H1 (cell line): ENCODE measurements at regions not wholly inside any gene's neighbourhood (a gene's known extent, or its start where the extent isn't known, plus 50 kb on each side); places are given as distances from the start of the nearest gene placed in this dataset.

Experiments
- CTCF ChIA-PET: fragments of 300-600 bp; sonication (Branson Sonifier 250); formaldehyde crosslinking; loops from one replicate; lab custom pipeline; 2021; ENCODE audit not compliant: partially characterized antibody; lab: Charles Lee
- POLR2A ChIA-PET: fragments of 300-600 bp; sonication (Branson Sonifier 250); formaldehyde crosslinking; loops from one replicate; lab custom pipeline; 2021; ENCODE audit warnings: inconsistent platforms; ENCODE audit not compliant: partially characterized antibody; lab: Charles Lee
- DNase-seq, 2 experiments: peaks; one replicate each; pipeline versions ENCODE4 v3.0.0 to v3.0.0-alpha.2; 2010 to 2022; ENCODE audit warnings: low spot score in 2 of 2, low read depth in 1 of 2, mixed read lengths in 1 of 2
- FAIRE-seq: peaks from 2 replicates; lab custom pipeline; 2011; peaks lifted over from hg19 to GRCh38; lab: Jason Lieb, UNC
- H2AFZ ChIP-seq: 2 replicates; pipeline ENCODE4 v1.8.1; 2012; ENCODE audit warnings: low read length, inconsistent platforms
- H2AK5ac ChIP-seq: 2 replicates; pipeline ENCODE4 v1.6.1; 2013; ENCODE audit warnings: low read depth, low read length
- H2BK120ac ChIP-seq: replicated peaks from 2 replicates; pipeline ENCODE3; 2013; ENCODE audit warnings: low read depth, low read length, inconsistent platforms
- H2BK12ac ChIP-seq: 2 replicates; pipeline ENCODE4 v1.6.1; 2013; ENCODE audit warnings: low read depth, low read length
- H2BK15ac ChIP-seq: 2 replicates; pipeline ENCODE4 v1.6.1; 2013; ENCODE audit warnings: low read length
- H2BK20ac ChIP-seq: 2 replicates; pipeline ENCODE4 v1.6.1; 2013; ENCODE audit warnings: low read length
- H2BK5ac ChIP-seq: 2 replicates; pipeline ENCODE4 v1.6.1; 2013; ENCODE audit warnings: low read depth, low read length
- H3K14ac ChIP-seq: 2 replicates; pipeline ENCODE4 v1.6.1; 2013; ENCODE audit warnings: inconsistent platforms; ENCODE audit not compliant: insufficient read length
- H3K18ac ChIP-seq: 2 replicates; pipeline ENCODE4 v1.6.1; 2013; ENCODE audit warnings: low read length; ENCODE audit errors: extremely low read depth
- H3K23ac ChIP-seq: 2 replicates; pipeline ENCODE4 v1.6.1; 2013; ENCODE audit warnings: inconsistent platforms; ENCODE audit not compliant: insufficient read length
- H3K23me2 ChIP-seq: 2 replicates; pipeline ENCODE4 v1.6.1; 2013; ENCODE audit warnings: low read depth, low read length
- H3K27ac ChIP-seq: 2 replicates; pipeline ENCODE4 v1.6.1; 2011; ENCODE audit warnings: low read depth, low read length, inconsistent platforms
- H3K27me3 ChIP-seq, 4 experiments: replicated peaks in 1 of 4; 1 replicate in 1 of 4; 2 replicates in 3 of 4; pipeline versions ENCODE4 v1.6.1 to v1.8.1; 2011 to 2013; ENCODE audit warnings: low read length in 3 of 4, mild to moderate bottlenecking in 3 of 4, inconsistent platforms in 2 of 4, mixed read lengths in 2 of 4, moderate library complexity in 1 of 4; ENCODE audit not compliant: control insufficient read depth in 3 of 4, insufficient read depth in 3 of 4; ENCODE audit errors: extremely low read depth in 1 of 4
- H3K36me3 ChIP-seq, 4 experiments: 2 replicates each; pipeline versions ENCODE4 v1.6.1 to v1.8.1; 2011 to 2013; ENCODE audit warnings: mild to moderate bottlenecking in 4 of 4, low read length in 3 of 4, moderate library complexity in 2 of 4, control low read depth in 1 of 4, inconsistent platforms in 1 of 4; ENCODE audit not compliant: insufficient read depth in 4 of 4, control insufficient read depth in 2 of 4
- H3K4ac ChIP-seq: replicated peaks from 2 replicates; pipeline ENCODE3; 2013; ENCODE audit warnings: low read length, low read depth, mixed read lengths, inconsistent platforms; ENCODE audit not compliant: insufficient read length
- H3K4me1 ChIP-seq, 4 experiments: replicated peaks in 1 of 4; 1 replicate in 1 of 4; 2 replicates in 3 of 4; pipeline versions ENCODE4 v1.6.1 to v1.8.1; 2011 to 2013; ENCODE audit warnings: low read length in 3 of 4, inconsistent platforms in 2 of 4, mixed read lengths in 1 of 4; ENCODE audit not compliant: insufficient read depth in 4 of 4, control insufficient read depth in 3 of 4
- H3K4me2 ChIP-seq, 2 experiments: 2 replicates each; pipeline versions ENCODE4 v1.6.1 to v1.8.1; 2011 to 2013; ENCODE audit warnings: low read depth in 2 of 2, low read length in 2 of 2, control low read depth in 1 of 2, inconsistent platforms in 1 of 2, mild to moderate bottlenecking in 1 of 2; ENCODE audit not compliant: insufficient read depth in 1 of 2
- H3K4me3 ChIP-seq, 4 experiments: fragments of 200-600, 300-600 bp in 1 of 4; sonication (generic), shearing (Covaris generic), sonication (Bioruptor Twin) in 1 of 4; 2 replicates each; pipeline versions ENCODE4 v1.5.1 to v1.8.1; 2011 to 2016; ENCODE audit warnings: low read length in 4 of 4, low read depth in 3 of 4, control low read depth in 2 of 4, inconsistent platforms in 2 of 4, mild to moderate bottlenecking in 2 of 4, mixed read lengths in 1 of 4, moderate library complexity in 1 of 4; ENCODE audit not compliant: insufficient read depth in 2 of 4; ENCODE audit errors: extremely low read depth in 1 of 4
- H3K56ac ChIP-seq: replicated peaks from 2 replicates; pipeline ENCODE3; 2013; ENCODE audit warnings: low read depth, mild to moderate bottlenecking, mixed read lengths, low read length, inconsistent platforms; ENCODE audit not compliant: insufficient read length
- H3K79me1 ChIP-seq: 2 replicates; pipeline ENCODE4 v1.6.1; 2013; ENCODE audit warnings: low read depth, low read length, control low read depth
- H3K79me2 ChIP-seq, 2 experiments: 2 replicates each; pipeline versions ENCODE4 v1.6.1 to v1.8.1; 2012 to 2013; ENCODE audit warnings: low read length in 2 of 2, mild to moderate bottlenecking in 2 of 2, inconsistent platforms in 1 of 2; ENCODE audit not compliant: insufficient read depth in 2 of 2, control insufficient read depth in 1 of 2
- H3K9ac ChIP-seq, 4 experiments: replicated peaks in 1 of 4; 1 replicate in 1 of 4; 2 replicates in 3 of 4; pipeline versions ENCODE4 v1.6.1 to v1.8.1; 2011 to 2013; ENCODE audit warnings: low read depth in 3 of 4, low read length in 3 of 4, control low read depth in 2 of 4, mild to moderate bottlenecking in 2 of 4, moderate library complexity in 2 of 4, inconsistent platforms in 1 of 4; ENCODE audit errors: extremely low read depth in 1 of 4
- H3K9me3 ChIP-seq, 2 experiments: 2 replicates each; pipeline versions ENCODE4 v1.6.1 to v1.8.1; 2012 to 2013; ENCODE audit warnings: mild to moderate bottlenecking in 2 of 2, moderate library complexity in 2 of 2, control low read depth in 1 of 2, inconsistent platforms in 1 of 2, low read depth in 1 of 2, low read length in 1 of 2, mixed read lengths in 1 of 2; ENCODE audit not compliant: insufficient read depth in 2 of 2
- H4K20me1 ChIP-seq, 2 experiments: replicated peaks in 1 of 2; 2 replicates each; pipeline versions ENCODE3 to v1.8.1; 2011 to 2013; ENCODE audit warnings: inconsistent platforms in 2 of 2, low read length in 2 of 2, mild to moderate bottlenecking in 1 of 2; ENCODE audit not compliant: insufficient read depth in 2 of 2, control insufficient read depth in 1 of 2
- H4K5ac ChIP-seq: 2 replicates; pipeline ENCODE4 v1.6.1; 2013; ENCODE audit warnings: low read length, low read depth, mixed read lengths, inconsistent platforms; ENCODE audit not compliant: insufficient read length
- H4K8ac ChIP-seq: 2 replicates; pipeline ENCODE4 v1.8.0; 2013; ENCODE audit warnings: mild to moderate bottlenecking, moderate library complexity, low read length, inconsistent platforms; ENCODE audit not compliant: insufficient read depth; ENCODE audit errors: extremely low read depth
- H4K91ac ChIP-seq: replicated peaks from 2 replicates; pipeline ENCODE3; 2013; ENCODE audit warnings: low read length, mixed read lengths, inconsistent platforms; ENCODE audit not compliant: insufficient read length
- CEBPB ChIP-seq: IDR thresholded peaks from 2 replicates; pipeline ENCODE4 v1.6.1; 2012; ENCODE audit warnings: low read depth, low read length
- NANOG ChIP-seq: IDR thresholded peaks from 2 replicates; pipeline ENCODE4 v1.6.1; 2011; ENCODE audit warnings: low read length, low read depth, mild to moderate bottlenecking, inconsistent platforms; ENCODE audit not compliant: insufficient read depth, poor library complexity, severe bottlenecking
- WGBS, 2 experiments: shearing (Covaris generic) in 1 of 2; methylation state at CpG; one replicate each; pipeline versions ENCODE4 v1.1.6 to v1.1.7; 2013 to 2015; ENCODE audit warnings: low lambda C conversion rate in 2 of 2, mixed read lengths in 2 of 2, inconsistent platforms in 1 of 2, low coverage in 1 of 2, missing lambda C conversion rate in 1 of 2; ENCODE audit not compliant: insufficient replicate concordance in 2 of 2, insufficient coverage in 1 of 2, insufficient read length in 1 of 2; ENCODE audit errors: extremely low coverage in 1 of 2, missing lambda C conversion rate in 1 of 2; 5-methylcytosine and 5-hydroxymethylcytosine counted together

GRCh38 chr5:167576897-167577296 is 714.5 kb upstream of the WWC1 start:
- no peak overlapping the region for H4K91ac ChIP-seq
- no peaks in the 10 kb centered on the region for H3K27me3 ChIP-seq
- no peaks in the 10 kb centered on the region for H4K20me1 ChIP-seq
- no peak overlapping the region for H3K9ac ChIP-seq
- WGBS, 2 experiments, result 21% methylated on average over 4 of the region's 4 CpGs; no CpG with 5 or more reads in 1 of the 2 experiments
- no peak overlapping the region for H3K23ac ChIP-seq
- no peak overlapping the region for H4K8ac ChIP-seq
- H3K4me3 ChIP-seq, result peak overlapping the region in 1 of 4 experiments; percentile 20; a peak in 1 of 8 replicates
- peaks cover 2 to 13% (median 11%) of the 10 kb centered on the region in 4 experiments; a peak in 6 of 7 replicates for H3K4me1 ChIP-seq
- peak overlapping the region in 1 of 2 experiments; percentile 39; a peak in 3 of 4 replicates for H3K4me2 ChIP-seq
- ChIA-PET CTCF (interaction anchor here (0.8 to 1.9 kb wide), 3 partner anchors 11 to 546 kb away, joined by 3 to 4 read pairs (median 3); no protein-coding TSS in a partner anchor), POLR2A (no interaction called here)
- H2BK15ac ChIP-seq, result no peak overlapping the region
- H2BK20ac ChIP-seq, result no peak overlapping the region
- H2AFZ ChIP-seq, result no peak overlapping the region
- no peak overlapping the region for H3K4ac ChIP-seq
- H2AK5ac ChIP-seq, result no peak overlapping the region
- H2BK120ac ChIP-seq, result no peak overlapping the region
- H3K18ac ChIP-seq, result no peak overlapping the region
- H2BK5ac ChIP-seq, result no peak overlapping the region
- H3K23me2 ChIP-seq, result peaks cover 3% of the 10 kb centered on the region; the same call in 1 of the 2 replicates
- no peaks in the 10 kb centered on the region; a peak in 1 of 8 replicates for H3K36me3 ChIP-seq
- DNase-seq (no peak), FAIRE-seq (no peak)
- H3K9me3 ChIP-seq, result no peaks in the 10 kb centered on the region
- peaks cover 0 to 13% of the 10 kb centered on the region in 2 experiments; a peak in 1 of 4 replicates for H3K79me2 ChIP-seq
- no peak overlapping the region for H3K14ac ChIP-seq
- TF ChIP-seq CEBPB (peak; percentile 60; the same call in 1 of the 2 replicates), NANOG (no peak)
- TF ChIP-seq, all 59 proteins: peak for 1
- H2BK12ac ChIP-seq, result no peak overlapping the region
- H3K27ac ChIP-seq, result no peak overlapping the region
- H3K56ac ChIP-seq, result no peak overlapping the region
- H3K79me1 ChIP-seq, result no peaks in the 10 kb centered on the region
- no peak overlapping the region for H4K5ac ChIP-seq
